Breast epithelium (tissue), 3 donors: ENCODE measurements at regions not wholly inside any gene's neighbourhood (a gene's known extent, or its start where the extent isn't known, plus 50 kb on each side); places are given as distances from the start of the nearest gene placed in this dataset.

Source experiments
- CTCF ChIP-seq, 3 donors: fragments of 450-650 bp; IDR thresholded peaks; one replicate each; pipeline ENCODE4 v1.5.1; 2016 to 2017; ENCODE audit warnings: antibody characterized with exemption in 3 of 3, mild to moderate bottlenecking in 3 of 3, moderate library complexity in 3 of 3
- POLR2A ChIP-seq: fragments of 450-650 bp; IDR thresholded peaks from one replicate; pipeline ENCODE4 v1.6.1; 2016; ENCODE audit warnings: antibody characterized with exemption, mild to moderate bottlenecking, moderate library complexity
- POLR2AphosphoS5 ChIP-seq, 3 donors: sonication (generic); formaldehyde crosslinking; IDR thresholded peaks; one replicate each; pipeline ENCODE4 v1.6.1; 2017; ENCODE audit warnings: antibody characterized with exemption in 3 of 3

GRCh38 chr7:149704507-149704906 is 68.9 kb downstream of the ZNF467 start:
- TF ChIP-seq CTCF (IDR thresholded peaks at IDR 0.05): no peak
- no peak for TF ChIP-seq POLR2A
- TF ChIP-seq POLR2AphosphoS5 (IDR thresholded peaks at IDR 0.05): no peak
